ENCODE measurements at regions not wholly inside any gene's neighbourhood (a gene's known extent, or its start where the extent isn't known, plus 50 kb on each side); places are given as distances from the start of the nearest gene placed in this dataset.

- no peak overlapping the region for H3K4me3 ChIP-seq
- 83 to 95% (median 94%) methylated on average over 2 of the region's 2 CpGs for WGBS, 5 donors
- H3K36me3 ChIP-seq = no peaks in the 10 kb centered on the region
- DNase-seq = no peak
- H3K27ac ChIP-seq = no peak overlapping the region
- H3K4me1 ChIP-seq = no peaks in the 10 kb centered on the region
- TF ChIP-seq POLR2A (IDR thresholded peaks at IDR 0.05) (no peak), POLR2AphosphoS5 (IDR thresholded peaks at IDR 0.05) (no peak)
- TF ChIP-seq, protein P1, sequence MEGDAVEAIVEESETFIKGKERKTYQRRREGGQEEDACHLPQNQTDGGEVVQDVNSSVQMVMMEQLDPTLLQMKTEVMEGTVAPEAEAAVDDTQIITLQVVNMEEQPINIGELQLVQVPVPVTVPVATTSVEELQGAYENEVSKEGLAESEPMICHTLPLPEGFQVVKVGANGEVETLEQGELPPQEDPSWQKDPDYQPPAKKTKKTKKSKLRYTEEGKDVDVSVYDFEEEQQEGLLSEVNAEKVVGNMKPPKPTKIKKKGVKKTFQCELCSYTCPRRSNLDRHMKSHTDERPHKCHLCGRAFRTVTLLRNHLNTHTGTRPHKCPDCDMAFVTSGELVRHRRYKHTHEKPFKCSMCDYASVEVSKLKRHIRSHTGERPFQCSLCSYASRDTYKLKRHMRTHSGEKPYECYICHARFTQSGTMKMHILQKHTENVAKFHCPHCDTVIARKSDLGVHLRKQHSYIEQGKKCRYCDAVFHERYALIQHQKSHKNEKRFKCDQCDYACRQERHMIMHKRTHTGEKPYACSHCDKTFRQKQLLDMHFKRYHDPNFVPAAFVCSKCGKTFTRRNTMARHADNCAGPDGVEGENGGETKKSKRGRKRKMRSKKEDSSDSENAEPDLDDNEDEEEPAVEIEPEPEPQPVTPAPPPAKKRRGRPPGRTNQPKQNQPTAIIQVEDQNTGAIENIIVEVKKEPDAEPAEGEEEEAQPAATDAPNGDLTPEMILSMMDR (IDR thresholded peaks at IDR 0.05 in 8 of 11, conservative IDR thresholded peaks at IDR 0.05 in 3 of 11) = no peak
- H3K27me3 ChIP-seq (replicated peaks in 1 of 7) = no peaks in the 10 kb centered on the region
- H3K9me3 ChIP-seq = peaks cover 0 to 12% (median 7%) of the 10 kb centered on the region in 8 donors
- intact Hi-C loops (cut with DNase I; ENCODE audit: low total_unique reads) = no loop called here
Observed at GRCh38 chr12:91506452-91506851, 323.8 kb upstream of the DCN start.

GRCh38 chr12:91505006-91505405, 322.4 kb upstream of the DCN start:
- H3K27me3 ChIP-seq (replicated peaks in 1 of 7) = no peaks in the 10 kb centered on the region
- H3K27ac ChIP-seq = no peak overlapping the region
- H3K36me3 ChIP-seq = no peaks in the 10 kb centered on the region
- intact Hi-C loops (cut with DNase I; ENCODE audit: low total_unique reads) = no loop called here
- no peaks in the 10 kb centered on the region for H3K4me1 ChIP-seq
- no peak overlapping the region for H3K4me3 ChIP-seq
- peaks cover 0 to 12% (median 7%) of the 10 kb centered on the region in 8 donors for H3K9me3 ChIP-seq
- no peak for TF ChIP-seq POLR2AphosphoS5 (IDR thresholded peaks at IDR 0.05)
- TF ChIP-seq POLR2A (IDR thresholded peaks at IDR 0.05) = no peak
- TF ChIP-seq, protein P1 (IDR thresholded peaks at IDR 0.05 in 8 of 11, conservative IDR thresholded peaks at IDR 0.05 in 3 of 11) = no peak
- no peak for DNase-seq

DNA sequence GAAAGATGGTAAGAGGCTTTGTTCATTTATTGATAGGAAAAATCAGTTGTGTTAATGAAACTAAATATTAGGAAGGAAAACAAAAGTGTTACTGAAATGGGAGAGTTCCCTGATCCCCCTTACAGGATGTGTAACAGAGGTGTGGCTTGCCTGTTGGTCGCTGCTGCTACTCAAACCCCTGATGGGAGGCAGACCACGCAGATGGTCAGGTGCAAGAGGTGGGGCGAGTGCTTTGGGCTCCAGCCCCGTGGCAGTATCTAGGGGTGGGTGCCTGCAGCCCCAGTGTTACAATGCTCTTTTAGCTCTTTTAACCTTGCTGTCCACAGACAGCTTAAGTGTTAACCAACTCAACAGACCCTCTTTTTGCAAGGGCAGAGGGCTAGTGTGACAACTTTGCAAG, 319.6 kb upstream of the DCN start:
- Histone ChIP-seq H3K36me3 (no peaks in the 10 kb centered on the region), H3K4me3 (no peak overlapping the region), H3K9me3 (peaks cover 0 to 12% (median 7%) of the 10 kb centered on the region in 8 donors), H3K4me1 (no peaks in the 10 kb centered on the region), H3K27ac (no peak overlapping the region), H3K27me3 (replicated peaks in 1 of 7) (no peaks in the 10 kb centered on the region)
- intact Hi-C loops (cut with DNase I; ENCODE audit: low total_unique reads) = no loop called here
- DNase-seq = no peak
- 79 to 94% (median 88%) methylated on average over 4 of the region's 4 CpGs for WGBS, 5 donors
- TF ChIP-seq POLR2A (IDR thresholded peaks at IDR 0.05) (no peak), POLR2AphosphoS5 (IDR thresholded peaks at IDR 0.05) (no peak)
- TF ChIP-seq, protein P1 (IDR thresholded peaks at IDR 0.05 in 8 of 11, conservative IDR thresholded peaks at IDR 0.05 in 3 of 11) = no peak

GRCh38 chr12:91496337-91496736, 313.7 kb upstream of the DCN start:
- H3K36me3 ChIP-seq = no peaks in the 10 kb centered on the region
- no peak overlapping the region for H3K27ac ChIP-seq
- H3K4me3 ChIP-seq = no peak overlapping the region
- H3K27me3 ChIP-seq (replicated peaks in 1 of 7) = no peaks in the 10 kb centered on the region
- no peak for DNase-seq
- WGBS, 5 donors = 62 to 72% (median 71%) methylated on average over 3 of the region's 3 CpGs
- H3K4me1 ChIP-seq = no peaks in the 10 kb centered on the region
- TF ChIP-seq POLR2A (IDR thresholded peaks at IDR 0.05) (no peak), POLR2AphosphoS5 (IDR thresholded peaks at IDR 0.05) (no peak)
- TF ChIP-seq, protein P1 (IDR thresholded peaks at IDR 0.05 in 8 of 11, conservative IDR thresholded peaks at IDR 0.05 in 3 of 11) = no peak
- no peaks in the 10 kb centered on the region for H3K9me3 ChIP-seq
- intact Hi-C loops (cut with DNase I; ENCODE audit: low total_unique reads) = no loop called here
